Skeletal muscle cell (primary cell): ENCODE measurements at regions not wholly inside any gene's neighbourhood (a gene's known extent, or its start where the extent isn't known, plus 50 kb on each side); places are given as distances from the start of the nearest gene placed in this dataset.

Experiments used
- DNase-seq: peaks from one replicate; pipeline ENCODE4 v3.0.0-alpha.2; 2010; ENCODE audit warnings: low read depth
- H3K4me3 ChIP-seq: 2 replicates; pipeline ENCODE4 v1.5.1; 2011; ENCODE audit warnings: low read depth, mild to moderate bottlenecking, control low read depth, low read length, moderate library complexity

- H3K4me3 ChIP-seq: no peak overlapping the region
- DNase-seq: peak; percentile 67
Observed at GRCh38 chr2:34105006-34105767, 506.1 kb upstream of the FAM98A start.

GRCh38 chr2:34104601-34105000 lies 505.5 kb upstream of the FAM98A start:
- H3K4me3 ChIP-seq: no peak overlapping the region
- no peak for DNase-seq

GRCh38 chr2:34103437-34103836 lies 504.3 kb upstream of the FAM98A start:
- H3K4me3 ChIP-seq: no peak overlapping the region
- no peak for DNase-seq

GRCh38 chr2:34102339-34102738 lies 503.2 kb upstream of the FAM98A start:
- H3K4me3 ChIP-seq: no peak overlapping the region
- peak; percentile 19 for DNase-seq

- no peak overlapping the region for H3K4me3 ChIP-seq
- no peak for DNase-seq
Observed at GRCh38 chr2:34099377-34099776, 500.3 kb upstream of the FAM98A start.

GRCh38 chr2:34098256-34098655 lies 499.2 kb upstream of the FAM98A start:
- no peak for DNase-seq
- no peak overlapping the region for H3K4me3 ChIP-seq

- DNase-seq: no peak
Observed at GRCh38 chr2:34096562-34097171, 497.6 kb upstream of the FAM98A start.

GRCh38 chr2:34093790-34094189 lies 494.7 kb upstream of the FAM98A start:
- DNase-seq: no peak
- no peak overlapping the region for H3K4me3 ChIP-seq

More at GRCh38 chr2:34096562-34097171, 497.6 kb upstream of the FAM98A start:
- H3K4me3 ChIP-seq: no peak overlapping the region

- no peak for DNase-seq
- no peak overlapping the region for H3K4me3 ChIP-seq
Observed at GRCh38 chr2:34070196-34070595, 471.1 kb upstream of the FAM98A start.

GRCh38 chr2:34069604-34070003 lies 470.5 kb upstream of the FAM98A start:
- H3K4me3 ChIP-seq: no peak overlapping the region
- DNase-seq: no peak

- no peak for DNase-seq
- H3K4me3 ChIP-seq: no peak overlapping the region
Observed at GRCh38 chr2:34050413-34050812, 451.3 kb upstream of the FAM98A start.

- H3K4me3 ChIP-seq: no peak overlapping the region
Observed at GRCh38 chr2:34045101-34045655, 446.1 kb upstream of the FAM98A start.

GRCh38 chr2:34037886-34038285 lies 438.8 kb upstream of the FAM98A start:
- no peak for DNase-seq
- no peak overlapping the region for H3K4me3 ChIP-seq

More at GRCh38 chr2:34045101-34045655, 446.1 kb upstream of the FAM98A start:
- DNase-seq: no peak

GRCh38 chr2:34037157-34037556 lies 438.1 kb upstream of the FAM98A start:
- no peak for DNase-seq
- no peak overlapping the region for H3K4me3 ChIP-seq

- H3K4me3 ChIP-seq: no peak overlapping the region
- DNase-seq: no peak
Observed at GRCh38 chr2:34031097-34031496, 432.0 kb upstream of the FAM98A start.

GRCh38 chr2:34030273-34030672 lies 431.2 kb upstream of the FAM98A start:
- H3K4me3 ChIP-seq: no peak overlapping the region
- no peak for DNase-seq

- no peak overlapping the region for H3K4me3 ChIP-seq
- no peak for DNase-seq
Observed at GRCh38 chr2:34029073-34029472, 430.0 kb upstream of the FAM98A start.

GRCh38 chr2:34025196-34025595 lies 426.1 kb upstream of the FAM98A start:
- H3K4me3 ChIP-seq: no peak overlapping the region
- no peak for DNase-seq

GRCh38 chr2:34012715-34013302 lies 413.7 kb upstream of the FAM98A start:
- no peak overlapping the region for H3K4me3 ChIP-seq
- DNase-seq: peak; percentile 1

- no peak for DNase-seq
- H3K4me3 ChIP-seq: no peak overlapping the region
Observed at GRCh38 chr2:34011684-34012083, 412.6 kb upstream of the FAM98A start.
